Trophoblast cell (in vitro differentiated cells and primary cell): ENCODE measurements at regions not wholly inside any gene's neighbourhood (a gene's known extent, or its start where the extent isn't known, plus 50 kb on each side); places are given as distances from the start of the nearest gene placed in this dataset.

Experiments
- DNase-seq, 2 donors: peaks; one replicate each; pipeline ENCODE4 v3.0.0-alpha.2; 2016
- H2AFZ ChIP-seq: 2 replicates; pipeline ENCODE4 v1.6.1; 2013; ENCODE audit warnings: low read length, moderate library complexity, mild to moderate bottlenecking; ENCODE audit not compliant: insufficient read depth, poor library complexity
- H2AK5ac ChIP-seq: 2 replicates; pipeline ENCODE4 v1.6.1; 2013; ENCODE audit warnings: mild to moderate bottlenecking, low read length
- H2BK120ac ChIP-seq: 2 replicates; pipeline ENCODE4 v1.6.1; 2013; ENCODE audit warnings: low read length, mild to moderate bottlenecking, moderate library complexity; ENCODE audit not compliant: insufficient read depth, poor library complexity
- H2BK12ac ChIP-seq: 2 replicates; pipeline ENCODE4 v1.6.1; 2013; ENCODE audit warnings: mild to moderate bottlenecking, low read length, moderate library complexity
- H2BK5ac ChIP-seq: 2 replicates; pipeline ENCODE4 v1.6.1; 2013; ENCODE audit warnings: low read length, low read depth, moderate library complexity, mild to moderate bottlenecking; ENCODE audit not compliant: poor library complexity
- H3K14ac ChIP-seq: 2 replicates; pipeline ENCODE4 v1.6.1; 2013; ENCODE audit warnings: mild to moderate bottlenecking, low read length
- H3K18ac ChIP-seq: 2 replicates; pipeline ENCODE4 v1.6.1; 2013; ENCODE audit warnings: mild to moderate bottlenecking, low read length
- H3K23ac ChIP-seq: 2 replicates; pipeline ENCODE4 v1.6.1; 2013; ENCODE audit warnings: low read length
- H3K27ac ChIP-seq: 2 replicates; pipeline ENCODE4 v1.5.1; 2013; ENCODE audit warnings: low read depth, mild to moderate bottlenecking, inconsistent platforms, low read length, moderate library complexity
- H3K27me3 ChIP-seq: 2 replicates; pipeline ENCODE4 v1.6.1; 2013; ENCODE audit warnings: inconsistent platforms, mild to moderate bottlenecking, low read length, moderate library complexity; ENCODE audit not compliant: insufficient read depth
- H3K36me3 ChIP-seq, 2 experiments: 1 replicate in 1 of 2; 2 replicates in 1 of 2; pipeline ENCODE4 v1.6.1; 2013; ENCODE audit warnings: low read length in 2 of 2, mild to moderate bottlenecking in 2 of 2, moderate library complexity in 1 of 2; ENCODE audit not compliant: insufficient read depth in 2 of 2, control insufficient read depth in 1 of 2
- H3K4ac ChIP-seq: 2 replicates; pipeline ENCODE4 v1.6.1; 2013; ENCODE audit warnings: low read depth, mild to moderate bottlenecking, low read length, moderate library complexity
- H3K4me1 ChIP-seq, 2 experiments: 1 replicate in 1 of 2; 2 replicates in 1 of 2; pipeline ENCODE4 v1.6.1; 2013; ENCODE audit warnings: low read length in 2 of 2, mild to moderate bottlenecking in 2 of 2, moderate library complexity in 1 of 2; ENCODE audit not compliant: insufficient read depth in 2 of 2, control insufficient read depth in 1 of 2
- H3K4me2 ChIP-seq: 2 replicates; pipeline ENCODE4 v1.6.1; 2013; ENCODE audit warnings: inconsistent platforms, mild to moderate bottlenecking, low read length, moderate library complexity
- H3K4me3 ChIP-seq: 2 replicates; pipeline ENCODE4 v1.5.1; 2013; ENCODE audit warnings: mild to moderate bottlenecking, low read depth, low read length, inconsistent platforms
- H3K79me1 ChIP-seq: one replicate; pipeline ENCODE4 v1.6.1; 2013; ENCODE audit warnings: low read length
- H3K79me2 ChIP-seq: 2 replicates; pipeline ENCODE4 v1.6.1; 2013; ENCODE audit warnings: low read length, mild to moderate bottlenecking; ENCODE audit not compliant: control insufficient read depth, insufficient read depth, poor library complexity
- H3K9ac ChIP-seq: 2 replicates; pipeline ENCODE4 v1.6.1; 2013; ENCODE audit warnings: mild to moderate bottlenecking, low read length
- H3K9me3 ChIP-seq: 2 replicates; pipeline ENCODE4 v1.6.1; 2013; ENCODE audit warnings: low read depth, mild to moderate bottlenecking, control low read depth, inconsistent platforms, low read length; ENCODE audit not compliant: insufficient read depth
- H4K12ac ChIP-seq: 2 replicates; pipeline ENCODE4 v1.6.1; 2013; ENCODE audit warnings: low read depth, mild to moderate bottlenecking, low read length, moderate library complexity
- H4K8ac ChIP-seq: 2 replicates; pipeline ENCODE4 v1.6.1; 2013; ENCODE audit warnings: low read depth, mild to moderate bottlenecking, low read length, moderate library complexity
- H4K91ac ChIP-seq: one replicate; pipeline ENCODE4 v1.6.1; 2013; ENCODE audit warnings: low read depth, mild to moderate bottlenecking, low read length, moderate library complexity
- WGBS: extraction: QIAGEN DNeasy Blood & Tissue Kit; methylation state at CpG from one replicate; pipeline ENCODE4 v1.1.7; 2013; ENCODE audit warnings: missing lambda C conversion rate; ENCODE audit not compliant: insufficient read length, insufficient coverage; ENCODE audit errors: extremely low coverage; 5-methylcytosine and 5-hydroxymethylcytosine counted together

- H3K14ac ChIP-seq: no peak overlapping the region
- no peak overlapping the region for H3K23ac ChIP-seq
- H3K9ac ChIP-seq: no peak overlapping the region
- H3K9me3 ChIP-seq: peaks cover 3% of the 10 kb centered on the region
- H3K27ac ChIP-seq: no peak overlapping the region
- H3K79me2 ChIP-seq: no peaks in the 10 kb centered on the region
- H4K8ac ChIP-seq: no peak overlapping the region
- no peak overlapping the region for H4K12ac ChIP-seq
- no peak overlapping the region for H3K4me2 ChIP-seq
- H2AFZ ChIP-seq: no peak overlapping the region
- H3K27me3 ChIP-seq: no peaks in the 10 kb centered on the region
- no peak overlapping the region for H4K91ac ChIP-seq
- WGBS: no CpG with 5 or more reads among the region's 10 CpGs
- DNase-seq: no peak
- no peak overlapping the region for H3K4ac ChIP-seq
- H3K79me1 ChIP-seq: no peaks in the 10 kb centered on the region
- H2BK5ac ChIP-seq: no peak overlapping the region
- no peak overlapping the region for H2BK12ac ChIP-seq
- H3K4me1 ChIP-seq: no peaks in the 10 kb centered on the region
- no peak overlapping the region for H3K4me3 ChIP-seq
- no peak overlapping the region for H2AK5ac ChIP-seq
- no peak overlapping the region for H2BK120ac ChIP-seq
- H3K36me3 ChIP-seq: no peaks in the 10 kb centered on the region
- no peak overlapping the region for H3K18ac ChIP-seq
These were observed 144.6 kb upstream of the MRPS30 start for GRCh38 chr5:44663991-44664710.

- H3K9me3 ChIP-seq: peaks cover 3% of the 10 kb centered on the region
- no peak for DNase-seq
- H2BK5ac ChIP-seq: no peak overlapping the region
- WGBS: no CpG with 5 or more reads among the region's 1 CpG
- no peaks in the 10 kb centered on the region for H3K27me3 ChIP-seq
- no peak overlapping the region for H2AFZ ChIP-seq
- no peaks in the 10 kb centered on the region for H3K36me3 ChIP-seq
- H3K23ac ChIP-seq: no peak overlapping the region
- H2BK120ac ChIP-seq: no peak overlapping the region
- no peak overlapping the region for H3K18ac ChIP-seq
- no peak overlapping the region for H4K12ac ChIP-seq
- H3K4ac ChIP-seq: no peak overlapping the region
- no peak overlapping the region for H2BK12ac ChIP-seq
- no peaks in the 10 kb centered on the region for H3K4me1 ChIP-seq
- H4K91ac ChIP-seq: no peak overlapping the region
- no peak overlapping the region for H4K8ac ChIP-seq
- no peak overlapping the region for H2AK5ac ChIP-seq
- H3K79me2 ChIP-seq: no peaks in the 10 kb centered on the region
- no peaks in the 10 kb centered on the region for H3K79me1 ChIP-seq
- no peak overlapping the region for H3K9ac ChIP-seq
- no peak overlapping the region for H3K4me2 ChIP-seq
- H3K4me3 ChIP-seq: no peak overlapping the region
- H3K14ac ChIP-seq: no peak overlapping the region
- no peak overlapping the region for H3K27ac ChIP-seq
These were observed 146.9 kb upstream of the MRPS30 start for GRCh38 chr5:44661851-44662250.

DNA sequence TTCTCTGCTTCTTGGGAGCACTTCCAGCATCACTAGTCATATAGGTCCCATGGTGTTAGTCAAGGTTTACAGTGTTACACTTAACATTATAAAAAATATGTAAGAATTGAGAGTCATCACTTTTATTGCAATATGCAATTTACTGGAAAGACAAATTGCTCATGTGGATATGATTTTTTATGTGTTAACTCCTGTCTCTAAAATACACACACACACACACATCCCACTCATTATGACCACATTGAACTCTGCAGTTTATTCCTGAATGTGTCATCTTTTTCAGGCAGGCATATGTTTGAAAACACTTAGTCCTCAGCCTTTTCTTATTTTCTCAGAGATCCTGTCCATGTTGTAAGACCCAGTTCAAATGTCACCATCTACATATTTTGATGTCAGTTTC lies 148.5 kb upstream of the MRPS30 start:
- no peak overlapping the region for H3K27ac ChIP-seq
- H2BK120ac ChIP-seq: no peak overlapping the region
- no peak overlapping the region for H3K18ac ChIP-seq
- H3K36me3 ChIP-seq: peaks cover 0 to 5% of the 10 kb centered on the region in 2 experiments
- no peak for DNase-seq
- H3K9me3 ChIP-seq: peaks cover 9% of the 10 kb centered on the region
- no peak overlapping the region for H2AK5ac ChIP-seq
- H4K91ac ChIP-seq: no peak overlapping the region
- H3K4me3 ChIP-seq: no peak overlapping the region
- H3K4me1 ChIP-seq: no peaks in the 10 kb centered on the region
- no peak overlapping the region for H2BK12ac ChIP-seq
- no peak overlapping the region for H4K12ac ChIP-seq
- H2BK5ac ChIP-seq: no peak overlapping the region
- H4K8ac ChIP-seq: no peak overlapping the region
- H3K27me3 ChIP-seq: no peaks in the 10 kb centered on the region
- no peak overlapping the region for H3K14ac ChIP-seq
- H3K4ac ChIP-seq: no peak overlapping the region
- H2AFZ ChIP-seq: no peak overlapping the region
- no peaks in the 10 kb centered on the region for H3K79me1 ChIP-seq
- no peaks in the 10 kb centered on the region for H3K79me2 ChIP-seq
- H3K4me2 ChIP-seq: no peak overlapping the region
- H3K9ac ChIP-seq: no peak overlapping the region
- H3K23ac ChIP-seq: no peak overlapping the region

- H3K9me3 ChIP-seq: peaks cover 7% of the 10 kb centered on the region
- no peak overlapping the region for H2AK5ac ChIP-seq
- WGBS: no CpG with 5 or more reads among the region's 3 CpGs
- no peak overlapping the region for H2BK12ac ChIP-seq
- no peak overlapping the region for H3K18ac ChIP-seq
- no peak overlapping the region for H3K4me3 ChIP-seq
- no peak overlapping the region for H2BK120ac ChIP-seq
- H2BK5ac ChIP-seq: no peak overlapping the region
- H2AFZ ChIP-seq: no peak overlapping the region
- no peak overlapping the region for H3K4ac ChIP-seq
- no peaks in the 10 kb centered on the region for H3K4me1 ChIP-seq
- no peaks in the 10 kb centered on the region for H3K27me3 ChIP-seq
- H3K9ac ChIP-seq: no peak overlapping the region
- no peak overlapping the region for H3K14ac ChIP-seq
- no peaks in the 10 kb centered on the region for H3K79me1 ChIP-seq
- no peak for DNase-seq
- H4K12ac ChIP-seq: no peak overlapping the region
- H3K23ac ChIP-seq: no peak overlapping the region
- H3K4me2 ChIP-seq: no peak overlapping the region
- H4K8ac ChIP-seq: no peak overlapping the region
- no peak overlapping the region for H3K27ac ChIP-seq
- H4K91ac ChIP-seq: no peak overlapping the region
- H3K36me3 ChIP-seq: peaks cover 0 to 5% of the 10 kb centered on the region in 2 experiments
- H3K79me2 ChIP-seq: no peaks in the 10 kb centered on the region
These were observed 149.4 kb upstream of the MRPS30 start for GRCh38 chr5:44659334-44659733.
